ENCODE measurements at regions not wholly inside any gene's neighbourhood (a gene's known extent, or its start where the extent isn't known, plus 50 kb on each side); places are given as distances from the start of the nearest gene placed in this dataset.

DNA sequence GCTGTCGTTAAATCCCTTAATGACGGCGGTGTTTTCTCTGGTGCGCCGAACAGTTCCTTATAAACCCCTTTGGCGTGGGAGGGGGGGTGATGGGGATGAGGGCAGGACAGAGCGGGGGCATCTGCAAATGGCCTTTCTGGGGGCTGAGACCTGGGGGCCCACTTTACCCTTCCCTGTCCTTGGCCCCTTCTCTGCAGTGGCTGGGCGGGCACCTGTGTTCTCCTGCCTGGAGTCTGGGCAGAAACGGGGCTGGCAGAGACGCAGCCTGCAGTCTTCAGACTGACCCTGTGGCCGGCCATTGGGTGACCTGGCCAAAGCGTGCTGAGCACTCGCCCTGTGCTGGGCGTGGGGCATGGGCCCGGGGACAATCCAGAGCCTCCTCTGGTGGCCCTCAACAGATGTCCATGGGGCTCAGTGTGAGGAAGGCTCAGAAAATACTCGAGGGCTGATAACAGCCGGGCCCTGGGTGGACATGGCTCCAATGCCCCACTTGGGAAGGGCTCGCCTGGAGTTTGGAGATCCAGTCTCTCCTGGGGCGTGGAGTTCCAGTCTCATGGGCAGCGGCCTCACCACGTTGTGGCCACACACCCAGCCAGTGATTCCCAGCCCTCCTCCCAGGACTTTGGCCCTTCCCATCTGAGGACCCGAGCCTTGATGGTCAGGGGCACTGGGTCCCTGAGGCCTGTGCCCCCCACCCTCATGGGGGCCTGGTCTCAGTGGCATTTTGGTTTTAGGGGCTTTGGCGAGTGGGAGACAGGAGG lies 50.8 kb upstream of the ACTRT2 start:
- DNase-seq (ENCODE audit: low read depth in 3 of 3) = no peak

DNA sequence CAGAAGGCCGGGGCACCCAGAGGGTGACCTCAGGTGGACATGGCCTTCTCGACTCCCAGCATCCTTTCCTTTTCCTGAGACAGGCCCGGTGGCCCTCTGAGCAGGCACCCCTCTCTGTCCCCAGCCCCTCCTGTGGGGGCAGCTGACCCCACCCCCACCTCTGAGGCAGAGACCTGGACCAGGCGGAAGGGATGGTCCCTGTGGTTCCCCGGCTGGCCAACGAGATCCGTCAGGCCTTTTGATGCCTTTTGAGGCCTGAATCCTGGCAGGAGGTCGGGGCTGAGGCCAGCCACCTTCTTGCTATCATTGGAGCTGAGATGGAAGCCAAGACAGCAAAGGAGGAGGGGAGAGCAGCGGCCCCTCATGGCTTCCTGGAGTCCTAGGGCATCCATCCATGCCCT lies 50.2 kb upstream of the ACTRT2 start:
- no peak for DNase-seq (ENCODE audit: low read depth in 3 of 3)
